ENCODE measurements at regions not wholly inside any gene's neighbourhood (a gene's known extent, or its start where the extent isn't known, plus 50 kb on each side); places are given as distances from the start of the nearest gene placed in this dataset.

DNA sequence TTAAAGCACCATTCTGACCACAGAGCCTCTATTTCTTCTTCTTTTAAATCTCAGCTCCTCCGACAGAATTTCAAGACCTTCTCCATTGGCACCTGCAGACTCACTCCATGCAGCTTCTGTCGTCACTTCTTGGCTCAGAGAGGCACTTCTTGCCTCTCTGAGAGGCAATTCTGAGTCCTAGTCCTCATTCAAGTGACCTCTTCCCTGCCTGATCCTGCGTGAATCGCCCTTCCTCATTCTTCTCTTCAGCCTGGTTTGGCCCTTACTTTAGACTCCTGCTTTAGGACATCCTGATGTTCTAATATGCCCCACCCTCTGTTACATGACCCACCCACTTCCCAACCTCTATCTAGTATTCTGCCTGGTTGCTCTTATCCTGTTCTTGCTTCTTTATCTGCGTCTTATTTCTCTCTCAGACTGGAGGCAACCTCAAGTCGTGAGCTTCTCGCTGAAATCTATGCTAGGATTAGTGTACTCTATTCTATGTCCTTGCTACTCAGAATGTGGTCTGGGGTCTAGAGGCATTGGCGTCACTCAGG is 55.6 kb upstream of the CISTR start:
- no peaks in the 10 kb centered on the region for H3K4me1 ChIP-seq (ENCODE audit: control insufficient read depth in 1 of 2, insufficient read depth in 1 of 2, low read depth in 1 of 2, low read length in 1 of 2)
- H3K9me3 ChIP-seq: no peaks in the 10 kb centered on the region
- no peak overlapping the region for H3K4me3 ChIP-seq (ENCODE audit: low read depth in 1 of 2, low read length in 1 of 2)
- H3K27me3 ChIP-seq: peaks cover 96% of the 10 kb centered on the region
- H3K27ac ChIP-seq: no peak overlapping the region
- H3K36me3 ChIP-seq: no peaks in the 10 kb centered on the region
- TF ChIP-seq, protein P1, sequence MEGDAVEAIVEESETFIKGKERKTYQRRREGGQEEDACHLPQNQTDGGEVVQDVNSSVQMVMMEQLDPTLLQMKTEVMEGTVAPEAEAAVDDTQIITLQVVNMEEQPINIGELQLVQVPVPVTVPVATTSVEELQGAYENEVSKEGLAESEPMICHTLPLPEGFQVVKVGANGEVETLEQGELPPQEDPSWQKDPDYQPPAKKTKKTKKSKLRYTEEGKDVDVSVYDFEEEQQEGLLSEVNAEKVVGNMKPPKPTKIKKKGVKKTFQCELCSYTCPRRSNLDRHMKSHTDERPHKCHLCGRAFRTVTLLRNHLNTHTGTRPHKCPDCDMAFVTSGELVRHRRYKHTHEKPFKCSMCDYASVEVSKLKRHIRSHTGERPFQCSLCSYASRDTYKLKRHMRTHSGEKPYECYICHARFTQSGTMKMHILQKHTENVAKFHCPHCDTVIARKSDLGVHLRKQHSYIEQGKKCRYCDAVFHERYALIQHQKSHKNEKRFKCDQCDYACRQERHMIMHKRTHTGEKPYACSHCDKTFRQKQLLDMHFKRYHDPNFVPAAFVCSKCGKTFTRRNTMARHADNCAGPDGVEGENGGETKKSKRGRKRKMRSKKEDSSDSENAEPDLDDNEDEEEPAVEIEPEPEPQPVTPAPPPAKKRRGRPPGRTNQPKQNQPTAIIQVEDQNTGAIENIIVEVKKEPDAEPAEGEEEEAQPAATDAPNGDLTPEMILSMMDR (IDR thresholded peaks at IDR 0.05): no peak

DNA sequence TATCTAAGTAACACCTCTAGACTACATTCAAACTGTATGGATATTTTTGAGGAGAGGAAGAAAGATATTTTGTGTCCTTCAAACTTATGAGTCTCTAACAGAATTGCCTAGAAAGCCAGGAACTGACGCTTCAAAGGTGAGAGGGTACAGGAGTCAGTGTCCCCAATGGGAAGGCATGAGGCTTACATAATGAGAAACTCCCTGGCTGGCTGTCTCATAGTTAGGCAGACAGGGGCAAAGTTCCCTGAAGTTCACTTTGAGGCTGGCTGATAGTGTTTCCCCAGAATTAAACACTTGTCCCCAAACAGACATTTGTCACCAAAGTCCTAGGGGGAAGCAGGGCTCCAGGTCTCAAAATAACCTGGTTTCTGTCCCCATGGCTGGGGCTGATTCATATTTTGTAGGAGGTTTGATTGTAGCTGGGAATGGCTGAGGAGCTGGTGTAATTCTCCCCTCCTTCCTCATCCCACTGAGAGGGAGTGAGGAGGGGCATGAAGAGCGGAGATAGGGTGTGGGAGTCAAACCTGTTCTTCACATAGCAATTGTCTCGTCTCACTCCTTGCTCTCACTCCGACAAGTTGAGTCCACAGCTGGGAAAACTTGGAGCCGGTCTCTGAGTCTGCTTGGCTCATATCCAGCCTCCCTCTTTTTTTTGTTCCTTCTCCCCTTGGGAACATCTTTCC is 56.4 kb upstream of the CISTR start:
- no peak overlapping the region for H3K4me3 ChIP-seq (ENCODE audit: low read depth in 1 of 2, low read length in 1 of 2)
- H3K27me3 ChIP-seq: peaks cover 95% of the 10 kb centered on the region

DNA sequence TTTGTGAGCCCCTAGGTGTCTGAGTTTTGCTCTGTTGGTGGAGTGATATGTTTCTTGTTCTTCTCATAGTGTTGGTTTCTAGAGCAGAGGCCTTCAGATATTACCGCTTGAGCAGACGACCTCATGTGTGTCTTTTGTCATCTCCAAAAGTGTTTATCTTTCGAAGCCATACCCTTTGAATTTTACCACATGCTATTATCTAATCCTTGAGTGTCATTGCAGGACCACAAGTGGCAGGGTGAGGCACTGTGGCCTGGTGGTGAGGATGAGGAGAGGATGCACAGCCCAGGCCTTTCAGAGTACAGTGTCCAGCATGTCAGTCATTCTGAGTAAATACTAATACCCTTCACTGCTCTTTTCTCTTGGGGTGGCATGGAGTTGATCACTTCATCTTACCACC is 57.2 kb upstream of the CISTR start:
- no peak overlapping the region for H3K27ac ChIP-seq
- TF ChIP-seq, protein P1 (IDR thresholded peaks at IDR 0.05): no peak
- no peaks in the 10 kb centered on the region for H3K36me3 ChIP-seq
- H3K4me3 ChIP-seq (ENCODE audit: low read depth in 1 of 2, low read length in 1 of 2): no peak overlapping the region
- no peaks in the 10 kb centered on the region for H3K9me3 ChIP-seq
- H3K27me3 ChIP-seq: peaks cover 93% of the 10 kb centered on the region
- H3K4me1 ChIP-seq (ENCODE audit: control insufficient read depth in 1 of 2, insufficient read depth in 1 of 2, low read depth in 1 of 2, low read length in 1 of 2): peaks cover 4% of the 10 kb centered on the region in 2 experiments

More for the DNA sequence above, 56.4 kb upstream of the CISTR start:
- H3K9me3 ChIP-seq: no peaks in the 10 kb centered on the region
- TF ChIP-seq, protein P1 (IDR thresholded peaks at IDR 0.05): no peak
- no peak overlapping the region for H3K27ac ChIP-seq
- no peaks in the 10 kb centered on the region for H3K36me3 ChIP-seq
- H3K4me1 ChIP-seq (ENCODE audit: control insufficient read depth in 1 of 2, insufficient read depth in 1 of 2, low read depth in 1 of 2, low read length in 1 of 2): peaks cover under 1 to 2% of the 10 kb centered on the region in 2 experiments

DNA sequence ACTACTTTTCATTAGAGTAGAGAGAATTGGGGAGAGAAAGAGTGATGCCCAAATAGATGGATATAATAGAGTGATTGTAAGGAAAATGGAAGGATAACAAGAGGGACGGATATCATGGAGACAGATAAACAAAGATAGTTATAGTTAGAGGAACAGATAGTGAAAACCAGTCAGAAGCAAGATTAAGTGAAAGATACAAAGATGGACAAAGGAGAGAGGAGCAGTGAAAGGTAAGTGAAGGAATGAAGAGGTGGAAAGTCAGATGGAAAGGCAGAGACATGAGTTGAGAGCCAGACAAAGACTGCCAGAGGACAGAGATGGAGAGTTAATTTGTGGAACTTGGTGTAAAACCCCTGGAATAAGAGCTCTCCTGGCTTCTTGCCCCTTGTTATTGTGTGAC is 59.2 kb upstream of the CISTR start:
- no peaks in the 10 kb centered on the region for H3K36me3 ChIP-seq
- no peak overlapping the region for H3K27ac ChIP-seq
- no peak overlapping the region for H3K4me3 ChIP-seq (ENCODE audit: low read depth in 1 of 2, low read length in 1 of 2)
- TF ChIP-seq, protein P1 (IDR thresholded peaks at IDR 0.05): no peak
- peaks cover 93% of the 10 kb centered on the region for H3K27me3 ChIP-seq
- H3K4me1 ChIP-seq (ENCODE audit: control insufficient read depth in 1 of 2, insufficient read depth in 1 of 2, low read depth in 1 of 2, low read length in 1 of 2): peaks cover 4% of the 10 kb centered on the region in 2 experiments
- no peaks in the 10 kb centered on the region for H3K9me3 ChIP-seq

DNA sequence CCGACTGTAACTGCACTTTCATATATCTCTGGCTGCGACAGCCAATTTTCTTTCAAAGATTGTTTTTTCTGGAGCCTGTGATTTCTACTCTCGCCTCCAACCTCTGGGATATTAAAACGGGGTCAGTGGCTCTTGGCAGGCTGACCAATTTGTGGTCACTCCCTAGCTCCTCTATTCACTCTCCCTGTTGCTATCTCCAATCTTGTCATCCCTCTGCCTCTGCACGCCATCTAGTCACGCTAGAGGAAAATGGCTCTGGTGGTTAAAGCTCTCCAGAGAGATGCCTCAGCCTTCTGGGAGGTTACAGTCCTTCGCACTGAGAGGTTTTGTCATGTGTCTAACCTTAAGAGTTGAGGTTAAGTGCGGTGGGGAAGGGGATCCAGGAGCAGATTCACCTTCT is 59.8 kb upstream of the CISTR start:
- H3K9me3 ChIP-seq: no peaks in the 10 kb centered on the region
- no peaks in the 10 kb centered on the region for H3K36me3 ChIP-seq
- TF ChIP-seq, protein P1 (IDR thresholded peaks at IDR 0.05): no peak
- H3K4me3 ChIP-seq (ENCODE audit: low read depth in 1 of 2, low read length in 1 of 2): no peak overlapping the region
- peaks cover 4% of the 10 kb centered on the region in 2 experiments for H3K4me1 ChIP-seq (ENCODE audit: control insufficient read depth in 1 of 2, insufficient read depth in 1 of 2, low read depth in 1 of 2, low read length in 1 of 2)
- peaks cover 93% of the 10 kb centered on the region for H3K27me3 ChIP-seq
- H3K27ac ChIP-seq: no peak overlapping the region

Data from neutrophil (primary cell).